GM12865 (cell line): ENCODE measurements at regions not wholly inside any gene's neighbourhood (a gene's known extent, or its start where the extent isn't known, plus 50 kb on each side); places are given as distances from the start of the nearest gene placed in this dataset.

Source experiments
- DNase-seq: peaks from one replicate; pipeline ENCODE4 v3.0.0; 2010; ENCODE audit warnings: low read depth
- H3K4me3 ChIP-seq: 2 replicates; pipeline ENCODE4 v1.5.1; 2011; ENCODE audit warnings: mild to moderate bottlenecking, low read depth, low read length, control low read depth
- TF ChIP-seq, protein P1 (sequence below): IDR thresholded peaks from 2 replicates; pipeline ENCODE4 v1.5.1; 2011; ENCODE audit warnings: low read length, control low read depth, low read depth, inconsistent platforms; ENCODE audit not compliant: insufficient read depth; ENCODE audit errors: missing control alignments

DNA sequence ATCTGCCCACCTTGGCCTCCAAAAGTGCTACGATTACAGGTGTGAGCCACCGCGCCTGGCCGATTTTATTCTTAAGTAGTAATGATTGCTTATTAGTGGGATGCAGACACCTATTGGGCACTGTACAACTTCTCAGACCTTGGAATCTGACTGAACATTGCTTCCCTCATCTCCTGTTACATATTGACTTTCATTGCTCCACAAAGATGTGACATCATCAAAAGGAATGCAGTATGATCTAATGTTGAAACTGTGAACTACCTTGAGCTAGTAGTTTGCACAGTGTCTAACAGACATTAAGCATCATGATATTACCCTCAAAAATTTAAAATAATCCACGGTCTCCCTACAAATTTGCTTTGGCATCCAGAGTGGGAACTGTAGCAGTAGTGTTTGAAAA lies 109.8 kb upstream of the SIX2 start:
- H3K4me3 ChIP-seq: no peak overlapping the region
- TF ChIP-seq, protein P1, sequence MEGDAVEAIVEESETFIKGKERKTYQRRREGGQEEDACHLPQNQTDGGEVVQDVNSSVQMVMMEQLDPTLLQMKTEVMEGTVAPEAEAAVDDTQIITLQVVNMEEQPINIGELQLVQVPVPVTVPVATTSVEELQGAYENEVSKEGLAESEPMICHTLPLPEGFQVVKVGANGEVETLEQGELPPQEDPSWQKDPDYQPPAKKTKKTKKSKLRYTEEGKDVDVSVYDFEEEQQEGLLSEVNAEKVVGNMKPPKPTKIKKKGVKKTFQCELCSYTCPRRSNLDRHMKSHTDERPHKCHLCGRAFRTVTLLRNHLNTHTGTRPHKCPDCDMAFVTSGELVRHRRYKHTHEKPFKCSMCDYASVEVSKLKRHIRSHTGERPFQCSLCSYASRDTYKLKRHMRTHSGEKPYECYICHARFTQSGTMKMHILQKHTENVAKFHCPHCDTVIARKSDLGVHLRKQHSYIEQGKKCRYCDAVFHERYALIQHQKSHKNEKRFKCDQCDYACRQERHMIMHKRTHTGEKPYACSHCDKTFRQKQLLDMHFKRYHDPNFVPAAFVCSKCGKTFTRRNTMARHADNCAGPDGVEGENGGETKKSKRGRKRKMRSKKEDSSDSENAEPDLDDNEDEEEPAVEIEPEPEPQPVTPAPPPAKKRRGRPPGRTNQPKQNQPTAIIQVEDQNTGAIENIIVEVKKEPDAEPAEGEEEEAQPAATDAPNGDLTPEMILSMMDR: no peak
- DNase-seq: no peak

DNA sequence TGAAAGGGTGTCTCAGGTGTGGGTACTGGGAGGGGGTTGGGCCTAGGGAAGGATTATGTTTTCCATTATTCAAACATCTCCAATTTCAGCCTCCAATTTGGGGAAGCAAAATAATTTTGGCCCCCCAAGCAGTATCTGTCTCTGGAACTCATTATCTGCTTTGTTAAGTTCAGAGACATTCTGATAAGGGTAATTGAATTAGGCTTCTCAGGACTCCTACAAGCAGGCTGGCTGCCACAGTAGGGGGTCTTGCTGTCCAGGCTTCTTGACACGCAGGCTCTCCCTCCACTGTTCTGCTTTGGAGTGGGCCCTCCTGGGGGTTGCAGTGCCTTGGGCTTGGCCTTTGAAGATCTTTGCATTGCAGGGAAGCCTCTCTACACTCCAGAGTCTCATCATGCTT lies 108.1 kb upstream of the SIX2 start:
- DNase-seq: no peak
- TF ChIP-seq, protein P1: no peak
- no peak overlapping the region for H3K4me3 ChIP-seq

DNA sequence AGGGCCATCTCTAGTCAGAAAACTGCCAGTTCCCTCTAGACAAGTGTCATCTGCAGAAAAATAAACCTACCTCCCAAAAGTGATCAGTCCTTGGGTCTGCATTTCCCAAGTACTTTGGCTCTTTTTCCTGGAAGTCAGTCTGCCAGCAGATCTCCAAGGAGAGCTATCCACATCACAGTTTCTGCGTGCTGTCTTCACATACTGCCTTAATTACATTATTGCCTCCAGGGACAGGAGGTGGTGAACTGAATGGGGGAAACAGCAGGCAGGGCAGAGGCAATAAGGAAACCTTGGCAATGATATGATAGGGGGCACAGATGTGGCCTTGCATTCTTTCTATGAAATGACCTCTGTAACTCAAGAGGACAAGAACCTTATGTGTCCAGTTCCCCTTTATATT lies 105.9 kb upstream of the SIX2 start:
- TF ChIP-seq, protein P1: no peak
- DNase-seq: no peak
- no peak overlapping the region for H3K4me3 ChIP-seq

DNA sequence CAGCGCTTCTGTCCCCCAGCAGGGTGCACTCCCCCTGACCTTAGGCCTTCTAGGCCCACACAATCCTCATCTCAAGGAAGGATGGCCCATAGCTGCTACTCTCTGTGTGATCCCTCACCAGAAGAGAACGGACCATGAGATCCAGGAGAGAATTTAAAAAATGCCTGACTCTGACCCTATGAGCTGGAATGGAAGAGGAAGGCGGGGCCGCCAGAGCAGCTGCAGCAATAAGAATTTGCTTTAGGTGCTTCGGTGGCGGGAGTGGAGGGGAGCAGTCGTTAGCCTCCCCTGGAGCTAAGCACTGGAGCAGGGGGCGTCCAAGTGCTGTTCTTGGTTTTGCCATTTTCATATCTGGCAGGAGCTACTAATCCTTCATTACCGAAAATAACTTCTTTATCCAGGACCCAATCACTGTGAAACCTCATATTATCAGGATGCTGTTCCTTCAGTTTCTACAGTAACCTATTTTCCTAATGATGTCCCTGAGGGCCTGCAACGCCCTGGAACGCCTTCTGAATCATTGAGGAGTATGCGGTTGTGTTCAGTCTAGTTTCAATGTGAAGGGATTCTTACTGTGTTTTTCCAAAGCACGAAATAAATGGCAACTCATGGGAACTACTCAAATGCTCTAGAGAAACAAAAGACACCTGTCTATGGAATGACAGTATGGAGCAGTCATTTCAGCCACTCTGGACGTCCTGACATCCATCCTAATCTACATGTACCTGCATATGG lies 105.1 kb upstream of the SIX2 start:
- DNase-seq: no peak

GRCh38 chr2:45112750-45113149 lies 103.5 kb upstream of the SIX2 start:
- TF ChIP-seq, protein P1: no peak
- no peak overlapping the region for H3K4me3 ChIP-seq
- no peak for DNase-seq

More for the DNA sequence above, 105.1 kb upstream of the SIX2 start:
- TF ChIP-seq, protein P1: no peak
- no peak overlapping the region for H3K4me3 ChIP-seq

DNA sequence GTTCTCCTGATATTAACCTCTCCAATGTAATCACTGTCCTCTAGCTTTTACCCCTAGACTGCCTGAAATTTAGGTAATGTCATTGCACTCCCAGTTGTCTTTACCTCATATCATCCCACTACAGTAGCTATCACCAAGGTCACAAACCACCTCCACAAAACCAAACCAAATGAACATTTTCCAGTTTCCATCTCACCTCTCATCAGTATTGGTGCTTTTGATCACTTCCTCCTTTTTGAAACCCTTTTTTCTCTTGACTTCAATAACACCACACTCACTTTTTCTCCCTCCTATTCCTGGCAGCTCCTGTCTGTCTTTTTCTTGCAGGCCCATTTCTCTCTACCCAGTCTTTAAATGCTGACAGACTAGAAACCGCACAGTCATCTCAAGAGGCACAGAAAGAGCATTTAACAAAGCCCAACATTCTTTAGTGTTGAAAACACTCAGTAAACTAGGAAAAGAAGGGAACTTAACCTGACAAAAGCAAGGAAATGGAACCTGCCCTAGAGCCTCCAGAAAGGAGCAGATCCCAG lies 95.9 kb upstream of the SIX2 start:
- no peak overlapping the region for H3K4me3 ChIP-seq
- no peak for DNase-seq
- TF ChIP-seq, protein P1: no peak

DNA sequence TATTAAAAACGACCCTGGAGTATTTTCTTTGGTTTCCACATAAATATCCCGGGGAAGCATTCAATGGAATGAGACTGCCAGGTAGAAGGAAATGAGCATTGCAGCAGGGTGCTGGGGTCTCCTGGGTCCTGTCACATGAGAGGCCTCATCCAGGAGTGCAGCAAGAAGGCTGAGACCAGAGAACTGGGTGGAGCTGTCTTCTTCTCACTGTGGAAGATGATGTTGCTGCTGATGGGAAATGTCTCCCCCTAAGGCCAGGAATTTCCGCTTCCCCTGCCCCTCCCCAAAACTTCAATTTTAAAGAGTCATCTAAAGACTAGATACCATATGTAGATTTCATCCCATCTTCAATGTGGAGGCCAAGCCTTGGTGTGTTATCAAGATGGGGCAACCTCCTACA lies 95.2 kb upstream of the SIX2 start:
- TF ChIP-seq, protein P1: no peak

More for the DNA sequence above, 95.2 kb upstream of the SIX2 start:
- no peak for DNase-seq
- H3K4me3 ChIP-seq: no peak overlapping the region
